GM12865 (cell line): ENCODE measurements at regions not wholly inside any gene's neighbourhood (a gene's known extent, or its start where the extent isn't known, plus 50 kb on each side); places are given as distances from the start of the nearest gene placed in this dataset.

Experiments
- DNase-seq: peaks from one replicate; pipeline ENCODE4 v3.0.0; 2010; ENCODE audit warnings: low read depth
- H3K4me3 ChIP-seq: 2 replicates; pipeline ENCODE4 v1.5.1; 2011; ENCODE audit warnings: mild to moderate bottlenecking, low read depth, low read length, control low read depth
- TF ChIP-seq, protein P1 (sequence below): IDR thresholded peaks from 2 replicates; pipeline ENCODE4 v1.5.1; 2011; ENCODE audit warnings: low read length, control low read depth, low read depth, inconsistent platforms; ENCODE audit not compliant: insufficient read depth; ENCODE audit errors: missing control alignments

- DNase-seq, result no peak
- TF ChIP-seq, protein P1, sequence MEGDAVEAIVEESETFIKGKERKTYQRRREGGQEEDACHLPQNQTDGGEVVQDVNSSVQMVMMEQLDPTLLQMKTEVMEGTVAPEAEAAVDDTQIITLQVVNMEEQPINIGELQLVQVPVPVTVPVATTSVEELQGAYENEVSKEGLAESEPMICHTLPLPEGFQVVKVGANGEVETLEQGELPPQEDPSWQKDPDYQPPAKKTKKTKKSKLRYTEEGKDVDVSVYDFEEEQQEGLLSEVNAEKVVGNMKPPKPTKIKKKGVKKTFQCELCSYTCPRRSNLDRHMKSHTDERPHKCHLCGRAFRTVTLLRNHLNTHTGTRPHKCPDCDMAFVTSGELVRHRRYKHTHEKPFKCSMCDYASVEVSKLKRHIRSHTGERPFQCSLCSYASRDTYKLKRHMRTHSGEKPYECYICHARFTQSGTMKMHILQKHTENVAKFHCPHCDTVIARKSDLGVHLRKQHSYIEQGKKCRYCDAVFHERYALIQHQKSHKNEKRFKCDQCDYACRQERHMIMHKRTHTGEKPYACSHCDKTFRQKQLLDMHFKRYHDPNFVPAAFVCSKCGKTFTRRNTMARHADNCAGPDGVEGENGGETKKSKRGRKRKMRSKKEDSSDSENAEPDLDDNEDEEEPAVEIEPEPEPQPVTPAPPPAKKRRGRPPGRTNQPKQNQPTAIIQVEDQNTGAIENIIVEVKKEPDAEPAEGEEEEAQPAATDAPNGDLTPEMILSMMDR, result no peak
- H3K4me3 ChIP-seq, result no peak overlapping the region
These were observed 163.2 kb downstream of the FAT3 start for GRCh38 chr11:92387859-92388258.

DNA sequence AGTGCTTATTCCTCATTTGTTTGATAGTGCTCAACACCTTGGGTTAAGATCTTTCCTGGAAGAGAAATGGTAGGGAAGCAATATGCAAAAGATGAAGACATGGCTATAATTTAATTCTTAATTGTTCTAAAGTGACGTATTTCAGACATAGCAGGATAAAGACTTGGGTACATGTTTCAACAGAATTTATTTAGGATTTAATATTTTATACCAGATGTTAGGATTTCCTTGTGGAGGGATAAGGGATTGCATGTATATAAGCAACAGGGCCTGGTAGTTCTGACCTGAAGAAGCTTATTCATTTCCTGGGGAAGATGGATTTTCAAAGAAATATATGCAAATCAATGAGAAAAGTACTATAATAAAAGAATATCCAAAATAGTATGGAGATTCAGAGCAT, 163.8 kb downstream of the FAT3 start:
- DNase-seq, result no peak
- no peak overlapping the region for H3K4me3 ChIP-seq
- TF ChIP-seq, protein P1, result no peak

DNA sequence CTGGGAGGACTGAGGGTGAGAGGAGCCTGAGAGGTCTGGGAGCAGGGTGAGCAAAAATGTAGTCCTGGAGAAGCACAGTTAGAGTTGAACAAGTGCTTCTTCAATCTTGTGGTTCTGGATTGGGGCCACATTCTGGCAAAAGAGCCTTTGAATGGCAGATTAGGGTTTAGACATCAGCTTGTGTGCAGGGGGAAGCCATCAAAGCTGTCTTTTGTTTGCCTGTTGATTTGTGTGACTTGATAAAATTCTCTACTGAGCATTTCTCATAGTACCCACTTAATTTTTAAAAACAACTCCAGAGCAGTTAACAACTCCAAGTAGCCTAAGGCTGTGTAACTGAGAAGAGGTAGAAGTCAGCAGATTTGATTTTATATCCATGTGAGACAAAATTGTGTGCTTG, 166.2 kb downstream of the FAT3 start:
- DNase-seq, result no peak
- TF ChIP-seq, protein P1, result no peak
- H3K4me3 ChIP-seq, result no peak overlapping the region

DNA sequence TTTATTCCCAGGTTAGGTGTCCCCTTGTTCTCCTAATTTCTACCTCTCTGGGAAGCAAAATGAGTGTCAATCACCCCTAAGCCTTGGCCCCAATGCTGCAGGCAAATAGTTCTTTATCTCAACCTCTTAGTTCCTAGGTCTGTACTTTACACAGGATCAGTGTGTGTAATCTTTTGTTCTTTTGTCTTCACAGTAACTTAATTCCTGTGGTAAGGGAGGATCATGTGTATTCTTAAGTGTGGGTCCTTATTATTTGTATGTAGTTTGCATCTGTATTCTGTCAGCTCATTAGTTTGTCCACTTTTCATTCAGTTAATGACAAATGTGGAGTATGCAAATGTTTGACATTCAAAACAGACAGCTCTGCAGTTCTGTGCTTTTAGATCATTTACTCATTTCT, 166.7 kb downstream of the FAT3 start:
- H3K4me3 ChIP-seq, result no peak overlapping the region
- DNase-seq, result no peak
- TF ChIP-seq, protein P1, result no peak

- no peak for DNase-seq
- no peak overlapping the region for H3K4me3 ChIP-seq
- TF ChIP-seq, protein P1, result no peak
These were observed 167.2 kb downstream of the FAT3 start for GRCh38 chr11:92391808-92392207.

DNA sequence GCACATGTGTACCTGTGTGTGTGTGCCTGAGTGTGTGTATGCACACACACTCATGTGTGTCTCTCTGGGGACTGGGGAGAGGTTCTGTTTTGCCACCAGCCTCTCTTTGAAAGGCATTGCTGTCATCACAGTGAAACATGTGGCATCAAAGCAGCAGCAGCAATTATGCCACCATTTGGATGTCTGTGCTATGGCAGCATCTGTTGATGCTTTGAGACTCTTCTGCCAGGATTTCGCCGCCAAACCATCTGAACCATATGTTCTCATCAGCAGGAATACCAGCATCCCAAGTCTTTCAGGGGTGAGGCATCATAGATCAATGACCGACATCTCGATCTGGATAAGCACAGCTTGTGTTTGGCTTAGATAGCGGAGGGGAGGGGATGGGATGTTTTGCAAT, 168.6 kb downstream of the FAT3 start:
- no peak overlapping the region for H3K4me3 ChIP-seq
- DNase-seq, result no peak
- TF ChIP-seq, protein P1, result no peak

GRCh38 chr11:92396133-92396532, 171.5 kb downstream of the FAT3 start:
- TF ChIP-seq, protein P1, result no peak
- no peak overlapping the region for H3K4me3 ChIP-seq
- DNase-seq, result no peak
